T follicular helper cell (primary cell): ENCODE measurements at regions not wholly inside any gene's neighbourhood (a gene's known extent, or its start where the extent isn't known, plus 50 kb on each side); places are given as distances from the start of the nearest gene placed in this dataset.
"Not testable (repeated sequence)": the region's sequence is repeated elsewhere in the genome, so short reads cannot be mapped to it uniquely, and the experiment has no call there.

ENCODE experiments used
- DNase-seq: peaks from one replicate; pipeline ENCODE4 v3.0.0-alpha.2; 2020; ENCODE audit warnings: low read depth

DNA sequence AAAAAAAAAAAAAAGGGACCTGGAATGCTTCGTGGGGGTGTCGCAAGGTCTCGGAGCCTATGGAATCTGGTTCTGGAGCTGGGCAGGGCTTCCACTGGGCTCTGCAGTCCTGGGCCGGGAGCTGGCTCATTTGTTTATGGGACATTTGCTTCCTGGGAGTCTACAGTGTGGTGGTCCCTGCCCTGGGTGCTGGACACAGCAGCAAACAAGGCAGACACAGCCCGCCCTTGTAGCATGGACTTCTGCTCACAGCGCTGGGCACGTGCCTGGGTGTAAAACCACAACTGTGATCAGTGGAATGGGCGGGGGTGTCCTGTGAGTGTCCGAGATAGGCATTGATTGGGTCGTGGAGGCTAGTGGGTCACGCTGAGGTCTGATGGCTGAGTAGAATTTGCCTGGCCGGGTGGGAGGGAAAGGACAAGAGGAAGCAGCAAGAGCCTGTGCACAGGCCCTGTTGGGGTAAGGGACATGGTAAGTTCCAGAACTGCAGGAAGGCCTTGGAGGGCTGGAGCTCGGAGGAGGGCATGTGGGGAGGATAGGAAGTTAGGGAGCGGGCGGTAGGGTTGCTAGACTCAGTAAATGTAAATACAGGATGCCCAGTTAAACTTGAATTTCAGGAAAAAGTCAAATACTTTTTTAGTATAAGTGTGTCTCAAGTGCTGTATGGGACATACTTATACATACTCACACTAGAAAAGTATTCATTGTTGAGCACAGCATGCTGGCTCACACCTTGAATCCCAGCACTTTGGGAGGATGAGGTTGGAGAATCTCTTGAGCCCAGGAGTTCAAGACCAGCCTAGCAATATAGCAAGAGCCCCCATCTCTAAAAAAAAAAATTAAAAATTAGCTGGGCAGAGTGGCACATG is 61.3 kb upstream of the PMEPA1 start:
- DNase-seq: no peak

DNA sequence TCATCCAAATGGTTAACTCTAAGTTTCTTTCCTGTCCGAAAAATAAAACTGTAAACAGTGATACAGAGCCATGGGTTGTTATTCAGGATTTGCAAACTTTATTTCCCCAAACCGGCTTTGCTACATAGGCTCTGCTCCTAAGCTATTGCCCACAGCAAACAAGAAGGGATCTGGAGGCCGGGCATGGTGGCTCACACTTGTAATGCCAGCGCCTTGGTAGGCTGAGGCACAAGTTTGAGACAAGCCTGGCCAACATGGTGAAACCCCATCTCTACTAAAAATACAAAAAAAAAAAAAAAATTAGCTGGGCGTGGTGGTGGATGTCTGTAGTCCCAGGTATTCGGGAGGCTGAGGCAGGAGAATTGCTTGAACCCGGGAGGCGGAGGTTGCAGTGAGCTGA is 60.6 kb upstream of the PMEPA1 start:
- DNase-seq: not testable (repeated sequence)

DNA sequence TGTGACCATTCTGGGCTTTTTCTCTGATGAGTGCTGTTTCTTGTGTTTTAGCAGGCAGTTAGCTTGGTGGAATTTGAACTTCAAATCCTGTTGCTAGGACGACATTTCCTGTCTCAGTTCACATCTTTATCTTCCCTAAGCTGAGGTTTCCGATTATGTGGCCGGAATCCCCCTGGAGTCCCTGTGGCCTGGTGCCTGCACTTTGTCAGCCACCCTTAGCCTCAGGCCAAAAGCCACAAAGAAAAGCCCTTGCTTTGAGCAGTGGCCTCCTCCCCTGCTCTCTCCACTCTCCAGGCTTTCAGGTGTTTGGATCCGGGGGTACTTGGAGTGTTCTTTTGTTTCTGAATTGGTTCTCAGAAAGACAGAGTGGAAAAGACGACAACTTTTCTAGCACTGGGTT is 59.9 kb upstream of the PMEPA1 start:
- DNase-seq: no peak

DNA sequence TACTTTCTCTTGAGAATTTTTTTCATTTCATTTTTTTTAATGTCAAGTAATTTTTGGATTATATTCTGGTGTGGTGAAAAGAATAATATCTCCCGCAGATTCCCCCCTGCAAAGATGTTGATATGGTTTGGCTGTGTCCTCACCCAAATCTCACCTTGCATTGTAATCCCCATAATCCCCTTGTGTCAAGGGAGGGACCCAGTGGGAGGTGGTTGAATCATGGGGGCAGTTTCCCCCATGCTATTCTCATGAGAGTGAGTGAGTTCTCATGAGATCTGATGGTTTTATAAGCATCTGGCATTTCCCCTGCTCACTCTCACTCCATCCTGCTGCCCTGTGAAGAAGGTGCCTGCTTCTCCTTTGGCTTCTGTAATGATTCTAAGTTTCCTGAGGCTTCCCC is 58.7 kb upstream of the PMEPA1 start:
- no peak for DNase-seq

DNA sequence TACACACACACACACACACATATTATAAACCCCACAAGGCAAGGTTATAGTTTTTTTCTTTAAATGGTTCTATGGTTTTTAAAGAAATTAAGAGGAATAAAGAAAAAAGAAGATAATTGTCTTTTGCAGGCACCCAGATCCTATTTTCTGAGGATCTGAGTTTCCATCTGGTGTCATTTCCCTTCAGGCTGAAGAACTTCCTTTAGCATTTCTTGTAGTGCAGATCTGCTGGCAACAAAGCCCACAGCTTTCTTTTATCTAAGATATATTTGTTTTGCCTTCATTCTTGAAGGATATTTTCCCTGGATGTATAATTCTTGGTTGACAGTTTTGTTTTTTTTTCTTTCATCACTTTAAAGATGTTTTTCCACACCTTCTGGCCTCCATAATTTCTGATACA is 57.6 kb upstream of the PMEPA1 start:
- no peak for DNase-seq

DNA sequence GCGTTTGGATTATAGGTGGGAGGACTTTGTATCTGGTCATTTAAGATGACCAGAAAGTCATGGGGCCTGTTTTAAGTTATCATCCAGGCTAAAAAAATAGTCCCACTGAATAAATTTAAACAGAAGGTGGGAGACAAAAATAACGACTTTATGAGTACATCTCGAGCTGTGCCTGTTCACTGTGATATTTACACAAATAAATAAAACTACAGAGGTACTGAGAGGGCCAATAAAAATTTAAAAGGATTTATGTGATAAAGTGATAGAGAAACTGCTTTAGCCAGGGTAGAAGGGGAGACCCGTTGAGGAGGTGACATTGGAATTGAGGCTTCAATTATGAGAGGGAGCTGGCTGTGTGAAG is 53.4 kb upstream of the PMEPA1 start:
- DNase-seq: no peak

DNA sequence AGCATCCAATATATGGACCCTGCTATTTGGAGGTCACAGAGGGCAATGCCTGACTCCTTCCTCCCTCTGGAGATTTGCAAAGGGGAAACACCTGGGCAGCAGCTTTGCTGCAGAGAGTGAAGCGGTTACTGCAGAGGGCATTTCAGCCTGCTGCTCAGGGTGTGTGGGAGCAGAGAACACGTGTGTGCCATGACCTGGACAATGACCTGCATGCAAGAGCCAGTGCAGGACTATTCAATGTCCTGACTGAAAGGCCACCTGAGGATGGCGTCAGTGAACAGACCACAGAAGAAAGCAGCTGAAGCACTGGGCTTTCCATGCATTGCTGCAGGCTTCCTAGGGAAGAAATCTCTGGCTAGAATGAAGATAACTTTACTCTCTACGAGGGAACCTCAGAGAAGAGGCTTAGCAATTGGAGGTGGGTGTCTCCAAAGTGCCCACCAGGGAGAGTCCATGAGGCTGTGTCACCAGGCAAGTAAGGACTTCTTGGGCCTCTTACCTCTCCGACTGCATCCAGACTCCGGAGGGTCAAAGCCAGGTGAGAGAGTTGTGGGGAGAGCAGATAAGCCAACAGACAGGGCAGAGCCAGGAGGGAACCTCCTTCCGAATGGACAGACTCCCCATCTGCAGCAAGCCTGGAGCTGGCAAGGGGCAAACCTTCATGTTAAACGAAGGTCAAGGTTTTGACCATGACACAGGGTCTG is 52.9 kb upstream of the PMEPA1 start:
- DNase-seq: no peak

DNA sequence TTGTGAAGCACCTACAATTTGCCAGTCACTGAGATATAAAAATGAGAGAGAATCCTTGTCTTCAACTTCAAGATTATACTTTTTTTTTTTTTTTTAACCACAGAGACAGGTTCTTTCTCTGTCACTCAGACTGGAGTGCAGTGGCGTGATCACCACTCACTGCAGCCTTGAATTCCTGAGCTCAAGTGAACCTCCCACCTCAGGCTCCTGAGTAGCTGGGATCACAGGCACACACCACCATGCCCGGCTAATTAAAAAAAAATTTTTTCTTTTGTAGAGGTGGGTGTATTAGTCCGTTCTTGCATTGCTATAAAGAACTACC is 51.6 kb upstream of the PMEPA1 start:
- DNase-seq: no peak

DNA sequence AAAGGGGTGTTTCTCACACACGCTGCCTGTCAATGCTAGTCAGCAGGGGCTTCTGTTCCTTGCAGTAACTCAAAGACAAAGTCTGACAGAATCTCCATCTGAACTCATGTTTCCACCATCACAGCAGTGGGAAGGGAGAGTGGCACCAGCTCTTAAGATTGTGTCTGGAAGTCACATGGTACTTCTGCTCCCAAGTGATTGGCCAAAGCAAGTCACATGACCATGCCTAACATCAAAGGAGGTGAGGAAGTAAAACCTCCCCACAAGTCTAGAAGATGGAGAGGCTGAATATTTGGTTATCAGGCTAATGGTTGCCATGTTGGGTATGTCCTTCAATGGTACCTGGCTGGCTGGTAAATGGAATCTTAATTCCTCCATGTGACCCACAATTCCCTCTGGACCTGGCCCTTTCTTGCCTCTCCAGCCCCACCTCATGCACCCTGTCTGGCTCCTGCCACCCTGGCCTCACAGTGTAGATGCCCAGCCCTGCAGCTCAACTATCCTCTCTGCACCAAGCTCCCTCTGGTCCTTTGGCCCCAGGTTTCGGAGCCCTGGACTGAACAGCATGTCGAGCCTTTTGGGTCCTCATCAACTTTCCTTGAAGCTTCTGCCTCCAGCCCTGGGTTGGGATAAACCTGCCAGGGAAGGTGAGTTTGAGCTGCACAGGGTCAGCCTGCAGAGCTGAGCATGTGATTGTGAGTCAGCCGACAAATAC is 51.0 kb upstream of the PMEPA1 start:
- DNase-seq: no peak

DNA sequence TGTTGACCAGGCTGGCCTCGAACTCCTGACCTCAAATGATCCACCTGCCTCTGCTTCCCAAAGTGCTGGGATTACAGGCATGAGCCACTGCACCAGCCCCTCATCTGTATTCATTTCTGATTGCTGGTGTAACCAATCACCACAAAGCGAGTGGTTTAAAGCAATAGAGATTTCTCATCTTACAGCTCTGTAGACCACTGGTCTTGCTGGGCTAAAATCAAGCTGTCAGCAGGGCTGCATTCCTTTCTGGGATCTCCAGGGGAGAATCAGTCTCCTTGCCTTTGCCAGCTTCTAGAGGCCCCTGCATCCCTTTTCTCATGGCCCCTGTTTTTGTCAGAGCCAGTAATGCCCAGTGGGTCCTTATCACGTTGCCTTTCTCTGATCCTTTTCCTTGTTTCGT is 49.9 kb upstream of the PMEPA1 start:
- no peak for DNase-seq
